Trophoblast cell (in vitro differentiated cells and primary cell): ENCODE measurements at regions not wholly inside any gene's neighbourhood (a gene's known extent, or its start where the extent isn't known, plus 50 kb on each side); places are given as distances from the start of the nearest gene placed in this dataset.

ENCODE experiments used
- DNase-seq, 2 donors: peaks; one replicate each; pipeline ENCODE4 v3.0.0-alpha.2; 2016
- H2AFZ ChIP-seq: 2 replicates; pipeline ENCODE4 v1.6.1; 2013; ENCODE audit warnings: low read length, moderate library complexity, mild to moderate bottlenecking; ENCODE audit not compliant: insufficient read depth, poor library complexity
- H2AK5ac ChIP-seq: 2 replicates; pipeline ENCODE4 v1.6.1; 2013; ENCODE audit warnings: mild to moderate bottlenecking, low read length
- H2BK120ac ChIP-seq: 2 replicates; pipeline ENCODE4 v1.6.1; 2013; ENCODE audit warnings: low read length, mild to moderate bottlenecking, moderate library complexity; ENCODE audit not compliant: insufficient read depth, poor library complexity
- H2BK12ac ChIP-seq: 2 replicates; pipeline ENCODE4 v1.6.1; 2013; ENCODE audit warnings: mild to moderate bottlenecking, low read length, moderate library complexity
- H2BK5ac ChIP-seq: 2 replicates; pipeline ENCODE4 v1.6.1; 2013; ENCODE audit warnings: low read length, low read depth, moderate library complexity, mild to moderate bottlenecking; ENCODE audit not compliant: poor library complexity
- H3K14ac ChIP-seq: 2 replicates; pipeline ENCODE4 v1.6.1; 2013; ENCODE audit warnings: mild to moderate bottlenecking, low read length
- H3K18ac ChIP-seq: 2 replicates; pipeline ENCODE4 v1.6.1; 2013; ENCODE audit warnings: mild to moderate bottlenecking, low read length
- H3K23ac ChIP-seq: 2 replicates; pipeline ENCODE4 v1.6.1; 2013; ENCODE audit warnings: low read length
- H3K27ac ChIP-seq: 2 replicates; pipeline ENCODE4 v1.5.1; 2013; ENCODE audit warnings: low read depth, mild to moderate bottlenecking, inconsistent platforms, low read length, moderate library complexity
- H3K27me3 ChIP-seq: 2 replicates; pipeline ENCODE4 v1.6.1; 2013; ENCODE audit warnings: inconsistent platforms, mild to moderate bottlenecking, low read length, moderate library complexity; ENCODE audit not compliant: insufficient read depth
- H3K36me3 ChIP-seq, 2 experiments: 1 replicate in 1 of 2; 2 replicates in 1 of 2; pipeline ENCODE4 v1.6.1; 2013; ENCODE audit warnings: low read length in 2 of 2, mild to moderate bottlenecking in 2 of 2, moderate library complexity in 1 of 2; ENCODE audit not compliant: insufficient read depth in 2 of 2, control insufficient read depth in 1 of 2
- H3K4ac ChIP-seq: 2 replicates; pipeline ENCODE4 v1.6.1; 2013; ENCODE audit warnings: low read depth, mild to moderate bottlenecking, low read length, moderate library complexity
- H3K4me1 ChIP-seq, 2 experiments: 1 replicate in 1 of 2; 2 replicates in 1 of 2; pipeline ENCODE4 v1.6.1; 2013; ENCODE audit warnings: low read length in 2 of 2, mild to moderate bottlenecking in 2 of 2, moderate library complexity in 1 of 2; ENCODE audit not compliant: insufficient read depth in 2 of 2, control insufficient read depth in 1 of 2
- H3K4me2 ChIP-seq: 2 replicates; pipeline ENCODE4 v1.6.1; 2013; ENCODE audit warnings: inconsistent platforms, mild to moderate bottlenecking, low read length, moderate library complexity
- H3K4me3 ChIP-seq: 2 replicates; pipeline ENCODE4 v1.5.1; 2013; ENCODE audit warnings: mild to moderate bottlenecking, low read depth, low read length, inconsistent platforms
- H3K79me1 ChIP-seq: one replicate; pipeline ENCODE4 v1.6.1; 2013; ENCODE audit warnings: low read length
- H3K79me2 ChIP-seq: 2 replicates; pipeline ENCODE4 v1.6.1; 2013; ENCODE audit warnings: low read length, mild to moderate bottlenecking; ENCODE audit not compliant: control insufficient read depth, insufficient read depth, poor library complexity
- H3K9ac ChIP-seq: 2 replicates; pipeline ENCODE4 v1.6.1; 2013; ENCODE audit warnings: mild to moderate bottlenecking, low read length
- H3K9me3 ChIP-seq: 2 replicates; pipeline ENCODE4 v1.6.1; 2013; ENCODE audit warnings: low read depth, mild to moderate bottlenecking, control low read depth, inconsistent platforms, low read length; ENCODE audit not compliant: insufficient read depth
- H4K12ac ChIP-seq: 2 replicates; pipeline ENCODE4 v1.6.1; 2013; ENCODE audit warnings: low read depth, mild to moderate bottlenecking, low read length, moderate library complexity
- H4K8ac ChIP-seq: 2 replicates; pipeline ENCODE4 v1.6.1; 2013; ENCODE audit warnings: low read depth, mild to moderate bottlenecking, low read length, moderate library complexity
- H4K91ac ChIP-seq: one replicate; pipeline ENCODE4 v1.6.1; 2013; ENCODE audit warnings: low read depth, mild to moderate bottlenecking, low read length, moderate library complexity
- WGBS: extraction: QIAGEN DNeasy Blood & Tissue Kit; methylation state at CpG from one replicate; pipeline ENCODE4 v1.1.7; 2013; ENCODE audit warnings: missing lambda C conversion rate; ENCODE audit not compliant: insufficient read length, insufficient coverage; ENCODE audit errors: extremely low coverage; 5-methylcytosine and 5-hydroxymethylcytosine counted together

GRCh38 chr2:5437375-5437774 lies 254.8 kb upstream of the SOX11 start:
- Histone ChIP-seq H3K36me3 (no peaks in the 10 kb centered on the region), H3K18ac (no peak overlapping the region), H3K9me3 (no peaks in the 10 kb centered on the region), H3K4ac (no peak overlapping the region), H3K27me3 (no peaks in the 10 kb centered on the region), H3K79me1 (no peaks in the 10 kb centered on the region), H3K27ac (no peak overlapping the region), H2BK12ac (no peak overlapping the region), H2AK5ac (no peak overlapping the region), H2BK5ac (no peak overlapping the region), H2BK120ac (no peak overlapping the region), H3K79me2 (no peaks in the 10 kb centered on the region), H2AFZ (no peak overlapping the region), H3K14ac (no peak overlapping the region), H4K12ac (no peak overlapping the region), H3K4me2 (no peak overlapping the region), H3K9ac (no peak overlapping the region), H3K4me3 (no peak overlapping the region), H4K8ac (no peak overlapping the region), H3K4me1 (no peaks in the 10 kb centered on the region), H4K91ac (no peak overlapping the region), H3K23ac (no peak overlapping the region)
- WGBS, result no CpG with 5 or more reads among the region's 4 CpGs
- no peak for DNase-seq

DNA sequence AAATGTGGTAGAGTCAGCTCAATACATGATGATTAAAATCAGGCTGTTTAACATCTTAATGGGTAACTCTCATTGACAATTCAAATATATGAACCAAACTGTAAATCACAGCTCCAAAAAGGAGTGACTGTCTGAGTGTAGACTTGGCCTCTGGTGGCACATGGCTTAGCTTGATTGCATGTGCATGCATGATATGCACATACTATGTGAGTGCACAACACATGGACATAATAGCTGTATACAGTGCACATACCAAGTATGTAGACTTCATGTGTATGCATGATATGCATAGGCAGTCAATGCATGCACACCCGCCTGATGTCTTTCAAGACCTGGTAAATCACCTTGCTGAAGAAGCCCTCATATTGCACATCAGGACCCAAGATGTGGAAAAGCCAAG lies 252.0 kb upstream of the SOX11 start:
- Histone ChIP-seq H3K4ac (no peak overlapping the region), H2BK12ac (no peak overlapping the region), H3K79me1 (no peaks in the 10 kb centered on the region), H4K91ac (no peak overlapping the region), H3K79me2 (no peaks in the 10 kb centered on the region), H2BK5ac (no peak overlapping the region), H3K14ac (no peak overlapping the region), H4K8ac (no peak overlapping the region), H4K12ac (no peak overlapping the region), H3K4me3 (no peak overlapping the region), H3K27me3 (no peaks in the 10 kb centered on the region), H3K4me2 (no peak overlapping the region), H2BK120ac (no peak overlapping the region), H2AK5ac (no peak overlapping the region), H3K4me1 (peaks cover 0 to 3% of the 10 kb centered on the region in 2 experiments), H3K36me3 (no peaks in the 10 kb centered on the region), H3K9ac (no peak overlapping the region), H3K23ac (no peak overlapping the region), H3K27ac (no peak overlapping the region), H3K18ac (no peak overlapping the region), H2AFZ (no peak overlapping the region), H3K9me3 (peaks cover 3% of the 10 kb centered on the region)
- no CpG with 5 or more reads among the region's 1 CpG for WGBS
- DNase-seq, result no peak

DNA sequence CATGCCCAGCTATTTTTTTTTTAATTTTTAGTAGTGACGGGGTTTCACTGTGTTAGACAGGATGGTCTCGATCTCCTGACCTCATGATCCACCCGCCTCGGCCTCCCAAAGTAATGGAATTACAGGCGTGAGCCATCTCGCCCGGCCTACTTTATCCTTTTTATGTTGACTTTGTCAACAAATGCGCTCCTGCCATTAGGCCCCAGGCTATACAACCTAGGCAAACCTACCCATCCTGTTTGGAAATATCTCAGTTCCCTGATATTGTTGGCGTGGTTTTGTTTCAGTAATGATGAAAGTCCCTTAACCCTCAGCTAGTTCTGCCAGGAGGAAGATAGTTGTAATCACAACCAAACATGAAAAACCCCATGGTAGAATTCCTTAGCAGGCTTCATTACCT lies 249.4 kb upstream of the SOX11 start:
- WGBS, result no CpG with 5 or more reads among the region's 9 CpGs

GRCh38 chr2:5444168-5444567 lies 248.0 kb upstream of the SOX11 start:
- H3K4me2 ChIP-seq, result no peak overlapping the region
- no peak overlapping the region for H3K23ac ChIP-seq
- H3K27ac ChIP-seq, result no peak overlapping the region
- WGBS, result no CpG with 5 or more reads among the region's 16 CpGs
- no peak overlapping the region for H4K12ac ChIP-seq
- no peak overlapping the region for H2BK120ac ChIP-seq
- no peak overlapping the region for H2BK5ac ChIP-seq
- H4K91ac ChIP-seq, result no peak overlapping the region
- H3K79me1 ChIP-seq, result no peaks in the 10 kb centered on the region
- H2AK5ac ChIP-seq, result no peak overlapping the region
- peaks cover 3% of the 10 kb centered on the region for H3K9me3 ChIP-seq
- no peaks in the 10 kb centered on the region for H3K79me2 ChIP-seq
- H2BK12ac ChIP-seq, result no peak overlapping the region
- H3K9ac ChIP-seq, result no peak overlapping the region
- H3K4me1 ChIP-seq, result peaks cover 0 to 3% of the 10 kb centered on the region in 2 experiments
- H2AFZ ChIP-seq, result no peak overlapping the region
- no peak overlapping the region for H3K4ac ChIP-seq
- no peaks in the 10 kb centered on the region for H3K36me3 ChIP-seq
- no peak overlapping the region for H3K18ac ChIP-seq
- no peaks in the 10 kb centered on the region for H3K27me3 ChIP-seq
- H4K8ac ChIP-seq, result no peak overlapping the region
- peak overlapping the region; percentile 44 for H3K4me3 ChIP-seq
- H3K14ac ChIP-seq, result no peak overlapping the region
- DNase-seq, result no peak

More for the DNA sequence above, 249.4 kb upstream of the SOX11 start:
- Histone ChIP-seq H2AFZ (no peak overlapping the region), H3K79me1 (no peaks in the 10 kb centered on the region), H3K23ac (no peak overlapping the region), H3K4me3 (no peak overlapping the region), H3K9ac (no peak overlapping the region), H3K4me1 (peaks cover 0 to 3% of the 10 kb centered on the region in 2 experiments), H3K4ac (no peak overlapping the region), H3K18ac (no peak overlapping the region), H3K14ac (no peak overlapping the region), H3K27me3 (no peaks in the 10 kb centered on the region), H2BK5ac (no peak overlapping the region), H3K79me2 (no peaks in the 10 kb centered on the region), H4K91ac (no peak overlapping the region), H4K8ac (no peak overlapping the region), H3K27ac (no peak overlapping the region), H4K12ac (no peak overlapping the region), H3K9me3 (peaks cover 3% of the 10 kb centered on the region), H3K4me2 (no peak overlapping the region), H3K36me3 (no peaks in the 10 kb centered on the region), H2AK5ac (no peak overlapping the region), H2BK12ac (no peak overlapping the region), H2BK120ac (no peak overlapping the region)
- peak; percentile 18 to 60 for DNase-seq
